ENCODE measurements at regions not wholly inside any gene's neighbourhood (a gene's known extent, or its start where the extent isn't known, plus 50 kb on each side); places are given as distances from the start of the nearest gene placed in this dataset. TPM values are rescaled to one million over a fixed set of nuclear protein-coding genes. Genes with fewer than 3 reads are reported as not detected.
"Not testable (repeated sequence)": the region's sequence is repeated elsewhere in the genome, so short reads cannot be mapped to it uniquely, and the experiment has no call there.

- no peaks in the 10 kb centered on the region for H3K27me3 ChIP-seq (ENCODE audit: control insufficient read depth, insufficient read depth, low read length, poor library complexity, severe bottlenecking)
- H3K36me3 ChIP-seq (ENCODE audit: control insufficient read depth, insufficient read depth, low read length), result no peaks in the 10 kb centered on the region
- no peak for TF ChIP-seq CTCF (conservative IDR thresholded peaks at IDR 0.05)
- no peak for DNase-seq
- peaks cover 10% of the 10 kb centered on the region for H3K36me3 Mint-ChIP-seq (ENCODE audit: low read depth)
- no peak overlapping the region for H3K4me3 ChIP-seq (ENCODE audit: low read length)
- no peak overlapping the region for H3K27ac ChIP-seq (ENCODE audit: low read depth, low read length)
- H3K9ac ChIP-seq (ENCODE audit: extremely low read depth, low read length, poor library complexity, severe bottlenecking), result no peak overlapping the region
- H3K27ac Mint-ChIP-seq, result no peak overlapping the region
- H3K4me3 Mint-ChIP-seq, result no peak overlapping the region
- H3K4me1 Mint-ChIP-seq, result peaks cover 16% of the 10 kb centered on the region
- no peaks in the 10 kb centered on the region for H3K4me1 ChIP-seq (ENCODE audit: control insufficient read depth, insufficient read depth, low read length)
- peaks cover 5% of the 10 kb centered on the region for H3K9me3 ChIP-seq (ENCODE audit: control insufficient read depth, low read length)
- H3K27me3 Mint-ChIP-seq (ENCODE audit: insufficient read depth), result peaks cover 5% of the 10 kb centered on the region
- H3K9me3 Mint-ChIP-seq, result peaks cover 32% of the 10 kb centered on the region
- 95 to 97% methylated on average over 3 to 5 of the region's 5 CpGs for WGBS, 2 experiments (ENCODE audit: insufficient coverage in 1 of 2, insufficient read length in 1 of 2)
Measured at GRCh38 chr6:119423996-119424395, 74.4 kb upstream of the MAN1A1 start.

- H3K36me3 Mint-ChIP-seq (ENCODE audit: low read depth), result peaks cover 12% of the 10 kb centered on the region
- not testable (repeated sequence) for H3K36me3 ChIP-seq (ENCODE audit: control insufficient read depth, insufficient read depth, low read length); H3K4me1 ChIP-seq (ENCODE audit: control insufficient read depth, insufficient read depth, low read length); DNase-seq; H3K27me3 Mint-ChIP-seq (ENCODE audit: insufficient read depth); H3K27me3 ChIP-seq (ENCODE audit: control insufficient read depth, insufficient read depth, low read length, poor library complexity, severe bottlenecking); H3K4me3 ChIP-seq (ENCODE audit: low read length); H3K9ac ChIP-seq (ENCODE audit: extremely low read depth, low read length, poor library complexity, severe bottlenecking); H3K27ac ChIP-seq (ENCODE audit: low read depth, low read length); H3K4me3 Mint-ChIP-seq; H3K4me1 Mint-ChIP-seq; H3K27ac Mint-ChIP-seq
- peaks cover 21% of the 10 kb centered on the region for H3K9me3 ChIP-seq (ENCODE audit: control insufficient read depth, low read length)
- 85 to 100% methylated on average over 1 to 2 of the region's 2 CpGs for WGBS, 2 experiments (ENCODE audit: insufficient coverage in 1 of 2, insufficient read length in 1 of 2)
- peaks cover 58% of the 10 kb centered on the region for H3K9me3 Mint-ChIP-seq
Measured at GRCh38 chr6:119418084-119418483, 68.5 kb upstream of the MAN1A1 start.

GRCh38 chr6:119407156-119407555 lies 57.6 kb upstream of the MAN1A1 start:
- H3K36me3 ChIP-seq (ENCODE audit: control insufficient read depth, insufficient read depth, low read length), result no peaks in the 10 kb centered on the region
- no peak overlapping the region for H3K9ac ChIP-seq (ENCODE audit: extremely low read depth, low read length, poor library complexity, severe bottlenecking)
- H3K36me3 Mint-ChIP-seq (ENCODE audit: low read depth), result no peaks in the 10 kb centered on the region
- H3K4me1 ChIP-seq (ENCODE audit: control insufficient read depth, insufficient read depth, low read length), result peaks cover 2% of the 10 kb centered on the region
- no peak overlapping the region for H3K27ac ChIP-seq (ENCODE audit: low read depth, low read length)
- no peak overlapping the region for H3K4me3 ChIP-seq (ENCODE audit: low read length)
- H3K9me3 Mint-ChIP-seq, result peaks cover 31% of the 10 kb centered on the region
- no peak for TF ChIP-seq CTCF (conservative IDR thresholded peaks at IDR 0.05)
- WGBS, 2 experiments (ENCODE audit: insufficient coverage in 1 of 2, insufficient read length in 1 of 2), result 78 to 90% methylated on average over 2 to 4 of the region's 4 CpGs
- H3K27ac Mint-ChIP-seq, result no peak overlapping the region
- H3K27me3 Mint-ChIP-seq (ENCODE audit: insufficient read depth), result peaks cover 11% of the 10 kb centered on the region
- peaks cover 8% of the 10 kb centered on the region for H3K4me1 Mint-ChIP-seq
- no peaks in the 10 kb centered on the region for H3K9me3 ChIP-seq (ENCODE audit: control insufficient read depth, low read length)
- no peak overlapping the region for H3K4me3 Mint-ChIP-seq
- no peaks in the 10 kb centered on the region for H3K27me3 ChIP-seq (ENCODE audit: control insufficient read depth, insufficient read depth, low read length, poor library complexity, severe bottlenecking)
- no peak for DNase-seq

- H3K27me3 Mint-ChIP-seq (ENCODE audit: insufficient read depth); DNase-seq; H3K9me3 ChIP-seq (ENCODE audit: control insufficient read depth, low read length); H3K4me1 ChIP-seq (ENCODE audit: control insufficient read depth, insufficient read depth, low read length); H3K27ac ChIP-seq (ENCODE audit: low read depth, low read length); H3K27ac Mint-ChIP-seq; H3K4me3 ChIP-seq (ENCODE audit: low read length); H3K9ac ChIP-seq (ENCODE audit: extremely low read depth, low read length, poor library complexity, severe bottlenecking); H3K36me3 ChIP-seq (ENCODE audit: control insufficient read depth, insufficient read depth, low read length); H3K4me1 Mint-ChIP-seq; H3K27me3 ChIP-seq (ENCODE audit: control insufficient read depth, insufficient read depth, low read length, poor library complexity, severe bottlenecking); H3K4me3 Mint-ChIP-seq; H3K36me3 Mint-ChIP-seq (ENCODE audit: low read depth): not testable (repeated sequence)
- 71 to 96% methylated on average over 1 to 2 of the region's 2 CpGs for WGBS, 2 experiments (ENCODE audit: insufficient coverage in 1 of 2, insufficient read length in 1 of 2)
- peaks cover 46% of the 10 kb centered on the region for H3K9me3 Mint-ChIP-seq
Measured at GRCh38 chr6:119405114-119405513, 55.6 kb upstream of the MAN1A1 start.

Small RNA genes in the stretch of these regions (microRNA-seq; reads per million reads assigned to microRNA genes)
- not detected for gene MIR3144 (ENCODE audit: borderline microRNAs expressed)
